Prostate gland (tissue), 2 donors: ENCODE measurements at regions not wholly inside any gene's neighbourhood (a gene's known extent, or its start where the extent isn't known, plus 50 kb on each side); places are given as distances from the start of the nearest gene placed in this dataset.

ENCODE experiments used
- DNase-seq: peaks from one replicate; pipeline ENCODE4 v3.0.0-alpha.2; 2019; ENCODE audit warnings: low spot score
- H3K27ac ChIP-seq, 2 donors: fragments of 200-600 bp; sonication (generic); 2 replicates each; pipeline ENCODE4 v1.5.1; 2017 to 2019
- H3K27me3 ChIP-seq: fragments of 200-600 bp; sonication (generic); replicated peaks from 2 replicates; pipeline ENCODE4 v1.5.1; 2019; ENCODE audit not compliant: insufficient read depth
- H3K36me3 ChIP-seq, 2 donors: fragments of 200-600 bp; sonication (generic); 1 replicate in 1 of 2; 2 replicates in 1 of 2; pipeline versions ENCODE4 v1.5.1 to v1.8.1; 2017 to 2019
- H3K4me1 ChIP-seq: fragments of 200-600 bp; sonication (generic); replicated peaks from 2 replicates; pipeline ENCODE4 v1.5.1; 2019
- H3K4me3 ChIP-seq, 2 donors: fragments of 200-600 bp; sonication (generic); 2 replicates each; pipeline ENCODE4 v1.5.1; 2017 to 2019
- H3K9me3 ChIP-seq: fragments of 200-600 bp; sonication (generic); 2 replicates; pipeline ENCODE4 v1.5.1; 2017
- CTCF ChIP-seq, 4 experiments: fragments of 200-600 bp in 2 of 4; fragments of 450-650 bp in 2 of 4; sonication (generic) in 2 of 4; IDR thresholded peaks; 1 replicate in 3 of 4; 2 replicates in 1 of 4; pipeline ENCODE4 v1.5.1; 2016 to 2019; ENCODE audit warnings: antibody characterized with exemption in 4 of 4, mild to moderate bottlenecking in 2 of 4, moderate library complexity in 2 of 4
- POLR2A ChIP-seq: fragments of 450-650 bp; IDR thresholded peaks from one replicate; pipeline ENCODE4 v1.6.1; 2016; ENCODE audit warnings: antibody characterized with exemption, mild to moderate bottlenecking
- POLR2AphosphoS5 ChIP-seq: sonication (generic); formaldehyde crosslinking; IDR thresholded peaks from one replicate; pipeline ENCODE4 v1.6.1; 2017; ENCODE audit warnings: antibody characterized with exemption
- whole genome bisulfite sequencing: methylation state at CpG from one replicate; pipeline ENCODE4 v1.1.5; 2018; 5-methylcytosine and 5-hydroxymethylcytosine counted together
- intact Hi-C: fragments of 100-400 bp; cut with DNase I; formaldehyde crosslinking; loops from one replicate; pipeline ENCODE4 v1.14.2; 2022

GRCh38 chr18:34623557-34623956, 86.5 kb upstream of the DTNA start:
- intact Hi-C loops: no loop called here

GRCh38 chr18:34624551-34624950, 85.5 kb upstream of the DTNA start:
- Histone ChIP-seq H3K9me3 (no peaks in the 10 kb centered on the region), H3K27me3 (no peaks in the 10 kb centered on the region), H3K27ac (no peak overlapping the region), H3K4me3 (no peak overlapping the region), H3K36me3 (no peaks in the 10 kb centered on the region), H3K4me1 (no peaks in the 10 kb centered on the region)
- intact Hi-C loops: no loop called here
- TF ChIP-seq POLR2AphosphoS5: no peak
- TF ChIP-seq POLR2A: no peak
- TF ChIP-seq CTCF (IDR thresholded peaks at IDR 0.05): no peak
- no peak for DNase-seq
- WGBS: 47% methylated on average over 3 of the region's 3 CpGs

More at GRCh38 chr18:34623557-34623956, 86.5 kb upstream of the DTNA start:
- TF ChIP-seq POLR2A (no peak), POLR2AphosphoS5 (no peak), CTCF (IDR thresholded peaks at IDR 0.05) (no peak)
- WGBS: 92% methylated on average over 2 of the region's 2 CpGs
- no peaks in the 10 kb centered on the region for H3K27me3 ChIP-seq
- no peak for DNase-seq
- no peaks in the 10 kb centered on the region for H3K9me3 ChIP-seq
- no peaks in the 10 kb centered on the region for H3K36me3 ChIP-seq
- H3K4me3 ChIP-seq: no peak overlapping the region
- H3K27ac ChIP-seq: no peak overlapping the region
- no peaks in the 10 kb centered on the region for H3K4me1 ChIP-seq

- no peak overlapping the region for H3K4me3 ChIP-seq
- H3K27me3 ChIP-seq: no peaks in the 10 kb centered on the region
- intact Hi-C loops: no loop called here
- DNase-seq: no peak
- H3K36me3 ChIP-seq: no peaks in the 10 kb centered on the region
- no peaks in the 10 kb centered on the region for H3K9me3 ChIP-seq
- WGBS: 87% methylated on average over 2 of the region's 2 CpGs
- no peak overlapping the region for H3K27ac ChIP-seq
- TF ChIP-seq POLR2A (no peak), POLR2AphosphoS5 (no peak), CTCF (IDR thresholded peaks at IDR 0.05) (no peak)
- no peaks in the 10 kb centered on the region for H3K4me1 ChIP-seq
These were observed 83.5 kb upstream of the DTNA start for GRCh38 chr18:34626404-34627136.

- H3K36me3 ChIP-seq: no peaks in the 10 kb centered on the region
- no peak overlapping the region for H3K27ac ChIP-seq
- WGBS: 87% methylated on average over 2 of the region's 2 CpGs
- H3K4me3 ChIP-seq: no peak overlapping the region
- TF ChIP-seq POLR2A: no peak
- no peak for TF ChIP-seq POLR2AphosphoS5
- TF ChIP-seq CTCF (IDR thresholded peaks at IDR 0.05): no peak
- no peaks in the 10 kb centered on the region for H3K9me3 ChIP-seq
- intact Hi-C loops: no loop called here
- H3K4me1 ChIP-seq: no peaks in the 10 kb centered on the region
- no peak for DNase-seq
- H3K27me3 ChIP-seq: no peaks in the 10 kb centered on the region
These were observed 82.8 kb upstream of the DTNA start for GRCh38 chr18:34627137-34627920.
